Cerebellar nuclear complex (tissue), 1 donor: ENCODE measurements at regions not wholly inside any gene's neighbourhood (a gene's known extent, or its start where the extent isn't known, plus 50 kb on each side); places are given as distances from the start of the nearest gene placed in this dataset.

Source experiments
- DNase-seq, 2 experiments: peaks; one replicate each; lab custom pipeline; 2025; lab: John Stamatoyannopoulos, UW

GRCh38 chr14:98959410-98959809, 312.6 kb downstream of the BCL11B start:
- DNase-seq: no peak

- DNase-seq: no peak
Observed at GRCh38 chr14:98959958-98960616, 311.9 kb downstream of the BCL11B start.

- no peak for DNase-seq
Observed at GRCh38 chr14:98960617-98961013, 311.4 kb downstream of the BCL11B start.

GRCh38 chr14:98961191-98961590, 310.8 kb downstream of the BCL11B start:
- no peak for DNase-seq

- DNase-seq: no peak
Observed at GRCh38 chr14:98962118-98962517, 309.9 kb downstream of the BCL11B start.

- no peak for DNase-seq
Observed at GRCh38 chr14:98963610-98964009, 308.4 kb downstream of the BCL11B start.

GRCh38 chr14:98964171-98964570, 307.8 kb downstream of the BCL11B start:
- no peak for DNase-seq

GRCh38 chr14:98965076-98965475, 306.9 kb downstream of the BCL11B start:
- DNase-seq: no peak

GRCh38 chr14:98966016-98966415, 306.0 kb downstream of the BCL11B start:
- no peak for DNase-seq

- DNase-seq: no peak
Observed at GRCh38 chr14:98966475-98967162, 305.4 kb downstream of the BCL11B start.

GRCh38 chr14:98974113-98974512, 297.9 kb downstream of the BCL11B start:
- no peak for DNase-seq

GRCh38 chr14:98976271-98976670, 295.7 kb downstream of the BCL11B start:
- no peak for DNase-seq

GRCh38 chr14:98977451-98977850, 294.5 kb downstream of the BCL11B start:
- DNase-seq: no peak

GRCh38 chr14:98982986-98983385, 289.0 kb downstream of the BCL11B start:
- DNase-seq: no peak

- DNase-seq: no peak
Observed at GRCh38 chr14:98984027-98984718, 287.8 kb downstream of the BCL11B start.

GRCh38 chr14:98984719-98985041, 287.3 kb downstream of the BCL11B start:
- DNase-seq: no peak

- no peak for DNase-seq
Observed at GRCh38 chr14:98993818-98994217, 278.2 kb downstream of the BCL11B start.

- DNase-seq: no peak
Observed at GRCh38 chr14:98994561-98994960, 277.4 kb downstream of the BCL11B start.

GRCh38 chr14:98997526-98998205, 274.3 kb downstream of the BCL11B start:
- DNase-seq: no peak

GRCh38 chr14:98999345-98999744, 272.7 kb downstream of the BCL11B start:
- no peak for DNase-seq

GRCh38 chr14:98999901-99000300, 272.1 kb downstream of the BCL11B start:
- no peak for DNase-seq

GRCh38 chr14:99001241-99001640, 270.8 kb downstream of the BCL11B start:
- no peak for DNase-seq

GRCh38 chr14:99003646-99004045, 268.4 kb downstream of the BCL11B start:
- DNase-seq: no peak
